Activated CD8-positive, alpha-beta T cell treated with anti-CD3 and anti-CD28 coated beads, Interleukin-2, amount 10 ng/mL, durations not matched to agents 7 days and 5 days (primary cell): ENCODE measurements at regions not wholly inside any gene's neighbourhood (a gene's known extent, or its start where the extent isn't known, plus 50 kb on each side); places are given as distances from the start of the nearest gene placed in this dataset.

ENCODE experiments used
- ATAC-seq: fragments of 150-1000 bp; cut with Tn5 transposase; one replicate; pipeline ENCODE4 v1.10.0; 2021; ENCODE audit warnings: moderate library complexity
- CTCF ChIA-PET: fragments of 350-600 bp; sonication (Branson Sonifier 250); formaldehyde crosslinking; loops from one replicate; lab custom pipeline; 2021; ENCODE audit warnings: antibody characterized with exemption; lab: Charles Lee
- POLR2A ChIA-PET: fragments of 350-600 bp; sonication (Branson Sonifier 250); formaldehyde crosslinking; loops from one replicate; lab custom pipeline; 2021; ENCODE audit warnings: antibody characterized with exemption; lab: Charles Lee
- DNase-seq: peaks from one replicate; pipeline ENCODE4 v3.0.0-alpha.2; 2020
- H3K27ac Mint-ChIP-seq: one replicate; pipeline ENCODE4 v1.8.0; 2021; ENCODE audit warnings: mild to moderate bottlenecking, mixed read lengths
- H3K27me3 Mint-ChIP-seq: one replicate; pipeline ENCODE4 v1.8.0; 2021; ENCODE audit warnings: low read depth, mixed read lengths
- H3K36me3 Mint-ChIP-seq: one replicate; pipeline ENCODE4 v1.8.0; 2021; ENCODE audit warnings: low read depth, mixed read lengths
- H3K4me1 Mint-ChIP-seq: one replicate; pipeline ENCODE4 v1.8.0; 2021; ENCODE audit warnings: low read depth, mixed read lengths
- H3K4me3 Mint-ChIP-seq: one replicate; pipeline ENCODE4 v1.8.0; 2021; ENCODE audit warnings: mild to moderate bottlenecking, mixed read lengths
- H3K9me3 Mint-ChIP-seq: one replicate; pipeline ENCODE4 v1.8.0; 2022; ENCODE audit warnings: mixed read lengths; ENCODE audit not compliant: insufficient read depth

GRCh38 chr2:18925296-18925695 is 335.9 kb upstream of the NT5C1B start:
- DNase-seq, result no peak
- Mint-ChIP-seq H3K27ac (no peak overlapping the region), H3K9me3 (peaks cover 4% of the 10 kb centered on the region), H3K27me3 (no peaks in the 10 kb centered on the region), H3K4me3 (no peak overlapping the region), H3K4me1 (no peaks in the 10 kb centered on the region), H3K36me3 (no peaks in the 10 kb centered on the region)
- CTCF ChIA-PET, result no interaction called here
- no peak for ATAC-seq
- POLR2A ChIA-PET, result no interaction called here

DNA sequence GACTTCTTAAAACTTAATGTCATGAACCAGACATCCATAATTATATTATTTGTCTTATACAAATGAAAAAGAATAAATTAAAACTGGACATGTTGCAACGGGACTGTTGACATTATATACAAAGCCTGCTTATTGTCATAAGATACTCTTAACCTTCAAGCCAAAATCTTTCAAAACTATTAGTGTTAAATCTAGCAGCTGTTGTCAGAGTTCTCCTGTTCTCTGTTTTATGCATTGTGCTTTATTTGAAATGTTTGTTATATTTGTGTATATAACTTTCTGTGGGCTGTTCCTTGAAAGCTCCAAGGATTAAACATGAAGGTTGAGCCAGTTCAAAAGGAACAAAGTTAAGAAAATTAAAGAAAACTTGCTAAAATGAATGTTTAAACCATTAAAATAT is 335.5 kb upstream of the NT5C1B start:
- ChIA-PET POLR2A (no interaction called here), CTCF (no interaction called here)
- Mint-ChIP-seq H3K27ac (no peak overlapping the region), H3K36me3 (no peaks in the 10 kb centered on the region), H3K4me3 (no peak overlapping the region), H3K9me3 (peaks cover 4% of the 10 kb centered on the region), H3K4me1 (no peaks in the 10 kb centered on the region), H3K27me3 (no peaks in the 10 kb centered on the region)
- no peak for ATAC-seq
- DNase-seq, result no peak

GRCh38 chr2:18924386-18924785 is 335.0 kb upstream of the NT5C1B start:
- no peaks in the 10 kb centered on the region for H3K27me3 Mint-ChIP-seq
- no peaks in the 10 kb centered on the region for H3K4me1 Mint-ChIP-seq
- CTCF ChIA-PET, result no interaction called here
- POLR2A ChIA-PET, result no interaction called here
- ATAC-seq, result no peak
- no peaks in the 10 kb centered on the region for H3K36me3 Mint-ChIP-seq
- DNase-seq, result no peak
- no peak overlapping the region for H3K27ac Mint-ChIP-seq
- H3K9me3 Mint-ChIP-seq, result peaks cover 4% of the 10 kb centered on the region
- no peak overlapping the region for H3K4me3 Mint-ChIP-seq

- H3K4me1 Mint-ChIP-seq, result no peaks in the 10 kb centered on the region
- H3K36me3 Mint-ChIP-seq, result no peaks in the 10 kb centered on the region
- POLR2A ChIA-PET, result no interaction called here
- peaks cover 4% of the 10 kb centered on the region for H3K9me3 Mint-ChIP-seq
- no peak overlapping the region for H3K27ac Mint-ChIP-seq
- no peaks in the 10 kb centered on the region for H3K27me3 Mint-ChIP-seq
- CTCF ChIA-PET, result no interaction called here
- ATAC-seq, result no peak
- no peak overlapping the region for H3K4me3 Mint-ChIP-seq
- no peak for DNase-seq
These were observed 332.9 kb upstream of the NT5C1B start for GRCh38 chr2:18922276-18922675.

DNA sequence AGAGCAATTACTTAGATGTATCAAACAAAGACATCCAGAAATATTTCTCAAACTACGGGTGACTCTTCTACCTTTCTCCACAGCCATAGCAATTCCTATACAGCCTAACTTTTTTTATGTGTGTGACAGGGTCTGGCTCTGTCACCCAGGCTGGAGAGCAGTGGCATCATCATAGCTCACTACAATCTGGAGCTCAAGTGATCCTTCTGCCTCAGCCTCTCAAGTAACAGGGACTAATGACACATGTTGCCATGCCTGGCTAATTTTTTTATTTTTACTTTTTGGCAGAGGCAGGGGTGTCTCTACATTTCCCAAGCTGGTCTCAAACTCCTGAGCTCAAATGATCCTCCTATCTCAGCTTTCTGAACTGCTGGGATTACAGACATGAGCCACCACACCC is 328.9 kb upstream of the NT5C1B start:
- H3K27ac Mint-ChIP-seq, result no peak overlapping the region
- CTCF ChIA-PET, result no interaction called here
- no peak overlapping the region for H3K4me3 Mint-ChIP-seq
- H3K9me3 Mint-ChIP-seq, result no peaks in the 10 kb centered on the region
- no peaks in the 10 kb centered on the region for H3K4me1 Mint-ChIP-seq
- no peaks in the 10 kb centered on the region for H3K27me3 Mint-ChIP-seq
- ATAC-seq, result no peak
- no peak for DNase-seq
- POLR2A ChIA-PET, result no interaction called here
- H3K36me3 Mint-ChIP-seq, result no peaks in the 10 kb centered on the region

- Mint-ChIP-seq H3K9me3 (no peaks in the 10 kb centered on the region), H3K4me1 (no peaks in the 10 kb centered on the region), H3K27ac (no peak overlapping the region), H3K36me3 (no peaks in the 10 kb centered on the region), H3K27me3 (no peaks in the 10 kb centered on the region), H3K4me3 (no peak overlapping the region)
- CTCF ChIA-PET, result no interaction called here
- DNase-seq (no peak), ATAC-seq (no peak)
- POLR2A ChIA-PET, result no interaction called here
These were observed 325.9 kb upstream of the NT5C1B start for GRCh38 chr2:18915227-18915626.

DNA sequence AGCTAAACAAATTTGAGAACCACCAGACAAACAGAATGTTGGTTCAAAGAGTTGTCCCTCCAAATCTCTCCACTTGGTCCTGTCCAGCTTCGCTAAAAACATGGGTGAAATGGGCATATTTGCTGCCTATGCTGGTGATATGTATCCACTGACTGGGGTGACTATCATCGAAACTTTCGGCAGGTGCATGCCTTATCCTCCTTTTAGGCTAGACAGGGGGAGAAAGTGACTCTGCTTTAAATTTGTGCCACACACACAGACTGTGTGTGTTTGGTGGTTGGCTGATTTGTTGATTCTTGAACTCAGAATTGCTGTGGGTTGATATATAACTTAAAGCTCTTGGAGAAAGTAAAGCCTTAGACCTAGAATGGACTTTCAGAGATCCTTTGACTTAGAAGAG is 324.1 kb upstream of the NT5C1B start:
- H3K4me3 Mint-ChIP-seq, result no peak overlapping the region
- H3K9me3 Mint-ChIP-seq, result no peaks in the 10 kb centered on the region
- H3K27ac Mint-ChIP-seq, result no peak overlapping the region
- DNase-seq, result no peak
- no peaks in the 10 kb centered on the region for H3K4me1 Mint-ChIP-seq
- no peak for ATAC-seq
- no peaks in the 10 kb centered on the region for H3K27me3 Mint-ChIP-seq
- POLR2A ChIA-PET, result no interaction called here
- no peaks in the 10 kb centered on the region for H3K36me3 Mint-ChIP-seq
- CTCF ChIA-PET, result no interaction called here

DNA sequence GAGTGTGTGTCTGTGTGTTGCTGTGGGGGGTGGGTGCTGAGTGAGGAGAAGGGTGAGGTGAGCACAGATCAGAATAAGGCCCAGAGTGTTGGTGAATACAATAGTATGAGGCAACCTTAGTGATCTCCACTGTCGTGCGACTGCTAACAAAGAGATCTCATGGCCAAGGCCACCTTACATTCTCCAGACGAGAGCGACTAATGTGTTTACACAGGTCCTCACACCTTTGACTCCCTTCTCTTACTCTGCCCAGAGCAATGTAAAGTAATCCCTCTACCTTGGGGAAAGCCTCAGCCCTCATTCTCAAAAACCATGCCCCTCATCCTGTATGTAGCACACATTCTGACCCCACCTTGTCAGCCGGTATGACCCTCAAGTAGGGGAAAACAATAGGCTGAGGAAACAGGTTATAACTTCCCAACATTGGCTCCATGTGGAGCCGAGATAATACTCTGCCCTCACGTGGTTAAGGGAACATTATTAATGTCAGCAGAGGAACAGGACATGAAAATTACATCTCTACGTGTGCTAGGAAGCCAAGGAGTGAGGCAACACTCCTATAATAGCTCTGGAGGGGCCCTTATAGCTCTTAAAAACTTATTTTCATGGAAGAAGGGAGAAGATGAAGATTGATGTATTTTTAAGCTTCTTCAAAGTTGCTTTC is 323.0 kb upstream of the NT5C1B start:
- ATAC-seq (no peak), DNase-seq (no peak)
- H3K36me3 Mint-ChIP-seq, result no peaks in the 10 kb centered on the region
- H3K27ac Mint-ChIP-seq, result no peak overlapping the region
- H3K4me1 Mint-ChIP-seq, result no peaks in the 10 kb centered on the region
- H3K4me3 Mint-ChIP-seq, result no peak overlapping the region
- POLR2A ChIA-PET, result no interaction called here
- CTCF ChIA-PET, result no interaction called here
- no peaks in the 10 kb centered on the region for H3K9me3 Mint-ChIP-seq
- H3K27me3 Mint-ChIP-seq, result no peaks in the 10 kb centered on the region

DNA sequence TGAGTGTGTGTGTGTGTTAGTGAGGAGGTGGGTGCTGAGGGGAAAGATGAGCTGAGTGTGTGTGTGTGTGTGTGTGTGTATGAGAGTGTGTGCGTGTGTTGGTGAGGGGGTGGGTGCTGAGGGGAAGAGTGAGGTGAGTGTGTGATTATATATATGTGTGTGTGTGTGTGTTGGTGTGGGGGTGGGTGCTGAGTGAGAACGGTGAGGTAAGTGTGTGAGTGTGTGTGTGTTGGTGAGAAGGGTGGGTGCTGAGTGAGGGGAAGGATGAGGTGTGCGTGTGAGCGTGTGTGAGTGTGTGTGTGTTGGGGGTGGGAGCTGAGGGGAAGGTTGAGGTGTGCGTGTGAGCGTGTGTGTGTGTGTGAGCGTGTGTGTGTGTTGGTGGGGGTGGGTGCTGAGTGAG is 322.0 kb upstream of the NT5C1B start:
- ChIA-PET CTCF (no interaction called here), POLR2A (no interaction called here)
- ATAC-seq, result no peak
- H3K27me3 Mint-ChIP-seq, result no peaks in the 10 kb centered on the region
- no peak overlapping the region for H3K27ac Mint-ChIP-seq
- H3K4me3 Mint-ChIP-seq, result no peak overlapping the region
- H3K4me1 Mint-ChIP-seq, result no peaks in the 10 kb centered on the region
- no peaks in the 10 kb centered on the region for H3K36me3 Mint-ChIP-seq
- DNase-seq, result no peak
- H3K9me3 Mint-ChIP-seq, result no peaks in the 10 kb centered on the region

DNA sequence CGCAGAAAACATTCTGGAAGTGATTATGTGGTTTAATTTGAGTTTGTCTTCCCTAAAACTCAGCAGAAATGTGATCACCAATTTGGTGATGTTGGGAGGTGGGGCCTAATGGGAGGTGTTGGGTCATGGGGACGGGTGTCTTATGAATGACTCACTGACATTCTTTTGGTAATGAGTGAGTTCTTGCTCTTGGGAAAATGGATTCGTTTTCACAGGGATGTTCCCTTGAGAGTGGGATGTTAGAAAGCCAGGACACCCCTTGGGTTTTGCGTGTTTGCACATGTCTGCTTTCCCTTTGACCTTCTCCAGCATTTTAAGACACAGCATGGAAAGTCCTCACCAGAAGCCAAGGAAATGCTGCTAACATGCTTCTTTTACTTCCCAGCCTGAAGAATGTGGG is 321.5 kb upstream of the NT5C1B start:
- Mint-ChIP-seq H3K27ac (no peak overlapping the region), H3K36me3 (no peaks in the 10 kb centered on the region), H3K4me3 (no peak overlapping the region), H3K9me3 (peaks cover under 1% of the 10 kb centered on the region), H3K27me3 (no peaks in the 10 kb centered on the region), H3K4me1 (no peaks in the 10 kb centered on the region)
- CTCF ChIA-PET, result no interaction called here
- POLR2A ChIA-PET, result no interaction called here
- DNase-seq, result no peak
- ATAC-seq, result no peak

DNA sequence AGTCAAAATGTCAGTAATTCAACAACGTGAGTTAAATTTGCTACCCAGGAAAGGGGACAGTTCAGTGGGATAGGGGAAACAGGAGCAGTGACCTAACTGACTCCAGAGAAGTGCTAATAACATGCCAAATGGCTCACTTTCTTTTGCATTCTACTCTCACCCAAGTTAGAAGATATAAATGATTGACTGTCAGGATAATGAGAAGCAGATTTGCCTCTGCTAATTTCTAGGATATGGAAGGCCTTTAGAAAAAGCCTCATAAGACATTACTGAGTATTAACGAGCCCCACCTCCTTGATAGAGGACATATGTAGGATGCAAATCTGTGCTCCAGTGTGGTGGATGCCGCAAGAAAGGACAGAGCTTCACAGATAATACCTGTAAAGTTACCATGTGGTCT is 318.6 kb upstream of the NT5C1B start:
- no peaks in the 10 kb centered on the region for H3K36me3 Mint-ChIP-seq

DNA sequence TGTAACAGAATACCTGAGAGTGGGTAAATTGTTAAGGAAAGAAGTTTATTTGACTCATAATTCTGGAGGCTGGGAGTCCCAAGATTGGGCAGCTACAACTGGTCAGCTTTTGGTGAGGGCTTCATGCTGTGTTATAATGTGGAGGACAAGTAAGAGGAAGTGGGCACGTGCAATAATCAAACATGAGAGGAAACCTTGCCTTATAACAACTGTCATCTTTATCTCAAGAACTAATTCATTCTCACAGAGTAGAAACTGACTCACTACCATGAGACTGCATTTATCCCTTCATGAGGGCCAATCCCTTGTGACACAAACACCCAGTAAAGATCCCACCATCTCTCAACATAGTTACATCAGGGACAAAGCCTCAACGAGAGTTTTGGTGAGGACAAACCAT is 318.1 kb upstream of the NT5C1B start:
- no peaks in the 10 kb centered on the region for H3K27me3 Mint-ChIP-seq
- ATAC-seq (no peak), DNase-seq (no peak)
- H3K36me3 Mint-ChIP-seq, result no peaks in the 10 kb centered on the region
- no peak overlapping the region for H3K27ac Mint-ChIP-seq
- H3K4me3 Mint-ChIP-seq, result no peak overlapping the region
- ChIA-PET POLR2A (no interaction called here), CTCF (no interaction called here)
- H3K4me1 Mint-ChIP-seq, result no peaks in the 10 kb centered on the region
- H3K9me3 Mint-ChIP-seq, result peaks cover 7% of the 10 kb centered on the region

More for the DNA sequence above, 318.6 kb upstream of the NT5C1B start:
- peaks cover 7% of the 10 kb centered on the region for H3K9me3 Mint-ChIP-seq
- no peak overlapping the region for H3K4me3 Mint-ChIP-seq
- no peak for DNase-seq
- no peaks in the 10 kb centered on the region for H3K27me3 Mint-ChIP-seq
- POLR2A ChIA-PET, result no interaction called here
- CTCF ChIA-PET, result no interaction called here
- no peaks in the 10 kb centered on the region for H3K4me1 Mint-ChIP-seq
- H3K27ac Mint-ChIP-seq, result no peak overlapping the region
- no peak for ATAC-seq

DNA sequence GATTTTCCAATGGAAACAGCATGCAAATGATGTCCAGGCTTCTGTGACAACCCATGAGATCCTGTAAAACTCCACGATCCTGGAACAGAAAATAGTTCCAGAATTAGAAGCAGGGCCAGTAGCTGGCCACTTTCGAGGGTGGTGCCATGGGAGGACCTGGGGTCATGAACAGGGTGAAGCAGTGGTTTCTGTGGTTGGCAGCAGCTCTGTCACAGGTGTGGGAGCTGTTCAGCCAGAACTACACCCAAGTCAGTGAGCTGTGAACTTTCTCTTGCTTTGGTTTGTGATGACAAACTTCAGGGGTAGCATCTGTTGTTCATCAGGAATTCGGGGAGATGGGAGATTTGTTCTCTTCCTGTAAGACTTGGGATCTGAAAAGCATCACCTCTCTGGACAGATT is 314.4 kb upstream of the NT5C1B start:
- POLR2A ChIA-PET, result no interaction called here
- Mint-ChIP-seq H3K4me1 (no peaks in the 10 kb centered on the region), H3K27ac (no peak overlapping the region), H3K27me3 (no peaks in the 10 kb centered on the region), H3K4me3 (no peak overlapping the region), H3K9me3 (peaks cover 7% of the 10 kb centered on the region), H3K36me3 (no peaks in the 10 kb centered on the region)
- DNase-seq (no peak), ATAC-seq (no peak)
- CTCF ChIA-PET, result no interaction called here
